Glutamatergic neuron (in vitro differentiated cells): ENCODE measurements at regions not wholly inside any gene's neighbourhood (a gene's known extent, or its start where the extent isn't known, plus 50 kb on each side); places are given as distances from the start of the nearest gene placed in this dataset.

Experiments used
- DNase-seq: peaks from one replicate; pipeline ENCODE4 v3.0.0; 2022
- H3K27ac Mint-ChIP-seq: one replicate; pipeline ENCODE4 v1.8.0; 2020; ENCODE audit warnings: mild to moderate bottlenecking, mixed read lengths, inconsistent platforms; ENCODE audit not compliant: unreplicated experiment
- H3K27me3 Mint-ChIP-seq: one replicate; pipeline ENCODE4 v1.8.0; 2020; ENCODE audit warnings: mild to moderate bottlenecking, moderate library complexity, mixed read lengths, inconsistent platforms; ENCODE audit not compliant: unreplicated experiment
- H3K36me3 Mint-ChIP-seq: one replicate; pipeline ENCODE4 v1.8.0; 2020; ENCODE audit warnings: mild to moderate bottlenecking, mixed read lengths, inconsistent platforms; ENCODE audit not compliant: unreplicated experiment
- H3K4me1 Mint-ChIP-seq: one replicate; pipeline ENCODE4 v1.8.0; 2020; ENCODE audit warnings: mild to moderate bottlenecking, low read depth, mixed read lengths, inconsistent platforms; ENCODE audit not compliant: unreplicated experiment
- H3K4me3 Mint-ChIP-seq: one replicate; pipeline ENCODE4 v1.8.0; 2020; ENCODE audit warnings: mild to moderate bottlenecking, mixed read lengths, inconsistent platforms; ENCODE audit not compliant: unreplicated experiment
- H3K9me3 Mint-ChIP-seq: one replicate; pipeline ENCODE4 v1.8.0; 2020; ENCODE audit warnings: mild to moderate bottlenecking, moderate library complexity, mixed read lengths, inconsistent platforms; ENCODE audit not compliant: unreplicated experiment
- TF ChIP-seq, protein P1 (sequence below): fragments of 200-600 bp; sonication (generic); IDR thresholded peaks from one replicate; pipeline ENCODE4 v1.5.0; 2021; ENCODE audit not compliant: partially characterized antibody, unreplicated experiment

DNA sequence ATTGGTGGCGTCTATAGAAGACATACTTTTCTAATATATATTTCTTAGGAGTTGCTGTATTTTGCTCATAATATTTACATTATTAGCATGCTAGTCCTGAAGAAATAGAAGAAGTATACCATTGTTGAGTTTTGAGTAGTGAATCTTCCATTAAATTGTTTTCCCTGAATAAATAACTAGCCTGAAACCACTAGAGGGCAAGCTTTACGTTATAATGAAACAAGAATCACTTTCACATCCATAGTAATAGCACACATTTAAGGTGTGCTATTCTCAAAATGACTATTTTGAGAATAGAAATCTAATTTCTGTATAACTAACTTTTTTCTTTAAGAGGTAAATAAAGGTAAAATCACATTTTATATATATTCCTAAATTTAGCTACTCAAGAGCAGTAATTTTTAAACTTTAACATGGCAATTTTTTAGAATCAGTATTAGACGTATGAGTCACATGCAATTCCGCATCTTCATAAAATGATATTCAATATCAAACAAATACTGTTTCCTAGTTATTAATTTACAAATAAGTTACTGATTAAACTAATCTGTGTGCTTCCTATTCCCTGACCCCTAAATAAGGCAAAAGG lies 213.2 kb upstream of the MANEA start:
- no peaks in the 10 kb centered on the region for H3K36me3 Mint-ChIP-seq
- DNase-seq: no peak
- H3K27ac Mint-ChIP-seq: no peak overlapping the region
- no peaks in the 10 kb centered on the region for H3K4me1 Mint-ChIP-seq
- H3K4me3 Mint-ChIP-seq: no peak overlapping the region
- TF ChIP-seq, protein P1, sequence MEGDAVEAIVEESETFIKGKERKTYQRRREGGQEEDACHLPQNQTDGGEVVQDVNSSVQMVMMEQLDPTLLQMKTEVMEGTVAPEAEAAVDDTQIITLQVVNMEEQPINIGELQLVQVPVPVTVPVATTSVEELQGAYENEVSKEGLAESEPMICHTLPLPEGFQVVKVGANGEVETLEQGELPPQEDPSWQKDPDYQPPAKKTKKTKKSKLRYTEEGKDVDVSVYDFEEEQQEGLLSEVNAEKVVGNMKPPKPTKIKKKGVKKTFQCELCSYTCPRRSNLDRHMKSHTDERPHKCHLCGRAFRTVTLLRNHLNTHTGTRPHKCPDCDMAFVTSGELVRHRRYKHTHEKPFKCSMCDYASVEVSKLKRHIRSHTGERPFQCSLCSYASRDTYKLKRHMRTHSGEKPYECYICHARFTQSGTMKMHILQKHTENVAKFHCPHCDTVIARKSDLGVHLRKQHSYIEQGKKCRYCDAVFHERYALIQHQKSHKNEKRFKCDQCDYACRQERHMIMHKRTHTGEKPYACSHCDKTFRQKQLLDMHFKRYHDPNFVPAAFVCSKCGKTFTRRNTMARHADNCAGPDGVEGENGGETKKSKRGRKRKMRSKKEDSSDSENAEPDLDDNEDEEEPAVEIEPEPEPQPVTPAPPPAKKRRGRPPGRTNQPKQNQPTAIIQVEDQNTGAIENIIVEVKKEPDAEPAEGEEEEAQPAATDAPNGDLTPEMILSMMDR: peak; percentile 49
- H3K9me3 Mint-ChIP-seq: peaks cover 1% of the 10 kb centered on the region
- H3K27me3 Mint-ChIP-seq: no peaks in the 10 kb centered on the region

GRCh38 chr6:95365454-95365853 lies 211.9 kb upstream of the MANEA start:
- no peaks in the 10 kb centered on the region for H3K36me3 Mint-ChIP-seq
- H3K27me3 Mint-ChIP-seq: no peaks in the 10 kb centered on the region
- no peak for DNase-seq
- H3K27ac Mint-ChIP-seq: no peak overlapping the region
- no peaks in the 10 kb centered on the region for H3K4me1 Mint-ChIP-seq
- H3K4me3 Mint-ChIP-seq: no peak overlapping the region
- H3K9me3 Mint-ChIP-seq: peaks cover 1% of the 10 kb centered on the region
- TF ChIP-seq, protein P1: no peak

DNA sequence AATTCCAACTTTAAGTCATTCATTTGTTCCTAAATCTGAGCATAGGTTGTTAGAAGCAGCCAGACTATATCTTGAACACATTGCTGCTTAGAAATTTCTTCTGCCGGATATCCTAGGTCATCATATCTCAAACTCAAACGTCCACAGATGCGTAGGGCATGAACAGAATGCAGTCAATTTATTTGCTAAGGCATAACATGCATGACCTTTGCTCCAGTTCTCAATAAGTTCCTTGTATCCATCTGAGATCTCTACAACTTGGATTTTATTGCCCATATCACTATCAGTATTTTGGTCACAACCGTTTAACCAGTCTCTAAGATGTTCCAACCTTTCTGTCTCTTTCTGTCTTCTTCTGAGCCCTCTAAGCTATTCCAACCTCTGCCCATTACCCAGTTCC lies 210.9 kb upstream of the MANEA start:
- no peaks in the 10 kb centered on the region for H3K27me3 Mint-ChIP-seq
- peaks cover 1% of the 10 kb centered on the region for H3K9me3 Mint-ChIP-seq
- DNase-seq: no peak
- no peaks in the 10 kb centered on the region for H3K36me3 Mint-ChIP-seq
- no peak overlapping the region for H3K27ac Mint-ChIP-seq
- no peaks in the 10 kb centered on the region for H3K4me1 Mint-ChIP-seq
- H3K4me3 Mint-ChIP-seq: no peak overlapping the region
- TF ChIP-seq, protein P1: no peak

DNA sequence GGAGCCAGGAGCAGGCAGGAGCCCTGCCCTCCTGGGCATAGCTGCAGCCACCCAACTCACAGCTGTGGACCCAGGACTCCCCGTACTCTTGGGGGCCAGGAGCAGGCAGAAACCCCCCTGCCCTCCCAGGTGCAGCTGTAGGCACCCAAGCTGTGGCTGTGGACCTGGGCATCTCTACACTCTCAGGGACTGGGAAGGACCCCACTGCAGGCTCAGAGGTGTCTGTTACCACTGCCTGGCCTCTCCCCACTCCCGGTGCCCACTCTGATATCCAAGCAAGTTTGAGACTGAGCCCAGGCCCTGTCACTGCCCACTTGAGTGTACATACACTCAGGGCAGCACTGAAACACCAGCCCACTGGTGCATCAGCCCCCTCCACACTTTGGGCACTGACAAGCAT lies 193.5 kb upstream of the MANEA start:
- TF ChIP-seq, protein P1: no peak
- no peaks in the 10 kb centered on the region for H3K9me3 Mint-ChIP-seq
- H3K4me1 Mint-ChIP-seq: no peaks in the 10 kb centered on the region
- H3K27me3 Mint-ChIP-seq: no peaks in the 10 kb centered on the region
- H3K4me3 Mint-ChIP-seq: no peak overlapping the region
- H3K36me3 Mint-ChIP-seq: no peaks in the 10 kb centered on the region
- H3K27ac Mint-ChIP-seq: no peak overlapping the region
- no peak for DNase-seq

- no peaks in the 10 kb centered on the region for H3K4me1 Mint-ChIP-seq
- H3K27me3 Mint-ChIP-seq: no peaks in the 10 kb centered on the region
- TF ChIP-seq, protein P1: no peak
- DNase-seq: no peak
- H3K4me3 Mint-ChIP-seq: no peak overlapping the region
- H3K27ac Mint-ChIP-seq: no peak overlapping the region
- H3K36me3 Mint-ChIP-seq: no peaks in the 10 kb centered on the region
- H3K9me3 Mint-ChIP-seq: no peaks in the 10 kb centered on the region
These were observed 192.3 kb upstream of the MANEA start for GRCh38 chr6:95384988-95385387.
